Progenitor cell of endocrine pancreas (in vitro differentiated cells): ENCODE measurements at regions not wholly inside any gene's neighbourhood (a gene's known extent, or its start where the extent isn't known, plus 50 kb on each side); places are given as distances from the start of the nearest gene placed in this dataset.

ENCODE experiments used
- DNase-seq: peaks from one replicate; pipeline ENCODE4 v3.0.0; 2021; ENCODE audit warnings: low spot score; ENCODE audit not compliant: unreplicated experiment
- H3K27ac Mint-ChIP-seq: 2 replicates; pipeline ENCODE4 v1.8.0; 2021; ENCODE audit warnings: mild to moderate bottlenecking, moderate library complexity, mixed read lengths
- H3K27me3 Mint-ChIP-seq: 2 replicates; pipeline ENCODE4 v1.8.0; 2021; ENCODE audit warnings: mixed read lengths
- H3K36me3 Mint-ChIP-seq: 2 replicates; pipeline ENCODE4 v1.8.0; 2022; ENCODE audit warnings: mixed read lengths; ENCODE audit not compliant: insufficient read depth
- H3K4me1 Mint-ChIP-seq: 2 replicates; pipeline ENCODE4 v1.8.0; 2021; ENCODE audit warnings: low read depth, mixed read lengths
- H3K4me3 Mint-ChIP-seq: 2 replicates; pipeline ENCODE4 v1.8.0; 2021; ENCODE audit warnings: low read depth, mild to moderate bottlenecking, moderate library complexity, mixed read lengths
- H3K9me3 Mint-ChIP-seq: 2 replicates; pipeline ENCODE4 v1.8.0; 2021; ENCODE audit warnings: low read depth, mixed read lengths
- CTCF ChIP-seq: fragments of 200-600 bp; sonication (generic); IDR thresholded peaks from one replicate; pipeline ENCODE4 v1.5.0; 2021; ENCODE audit warnings: antibody characterized with exemption, mild to moderate bottlenecking; ENCODE audit not compliant: unreplicated experiment

DNA sequence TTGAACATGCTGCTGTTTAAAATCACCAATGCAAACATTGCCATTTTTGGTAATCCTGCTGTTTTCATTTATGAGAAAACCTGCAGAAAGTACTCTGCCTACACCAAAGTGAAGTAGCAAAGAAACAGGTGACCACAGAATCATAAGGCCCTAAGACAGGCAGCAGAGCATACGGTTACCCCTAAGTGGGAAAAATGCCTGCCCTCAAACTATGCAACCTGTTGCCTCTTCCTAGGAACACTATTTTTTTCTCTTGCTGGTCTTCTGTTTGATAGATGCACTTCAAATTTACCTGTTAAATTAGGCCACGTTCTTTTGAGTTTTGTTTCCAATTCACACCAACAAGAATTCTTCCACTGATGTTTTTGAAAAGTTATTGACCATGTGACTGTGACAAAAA, 89.5 kb upstream of the RAB4A start:
- TF ChIP-seq CTCF: no peak
- Mint-ChIP-seq H3K4me1 (peaks cover 16% of the 10 kb centered on the region), H3K27me3 (no peaks in the 10 kb centered on the region), H3K27ac (no peak overlapping the region), H3K4me3 (no peak overlapping the region), H3K36me3 (no peaks in the 10 kb centered on the region), H3K9me3 (no peaks in the 10 kb centered on the region)
- DNase-seq: no peak

DNA sequence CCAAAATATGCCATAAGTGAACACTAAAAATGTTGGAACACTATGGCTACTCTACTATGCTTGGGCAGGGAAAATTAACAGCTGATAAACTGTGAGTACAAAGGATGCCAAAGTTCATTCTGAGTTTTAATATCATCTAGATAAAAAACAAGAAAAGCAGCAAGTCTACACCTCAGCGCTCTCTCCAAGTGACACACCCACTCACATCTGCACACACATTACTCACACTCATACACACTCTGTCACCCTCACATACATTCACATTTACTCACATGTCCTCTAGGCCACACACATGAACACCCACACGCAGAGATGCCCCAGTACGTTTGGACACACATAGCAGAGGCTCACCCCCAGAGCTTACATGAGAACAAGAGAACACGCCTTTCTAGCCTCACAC, 87.3 kb upstream of the RAB4A start:
- DNase-seq: no peak
- H3K36me3 Mint-ChIP-seq: no peaks in the 10 kb centered on the region
- H3K27me3 Mint-ChIP-seq: no peaks in the 10 kb centered on the region
- H3K4me3 Mint-ChIP-seq: no peak overlapping the region
- TF ChIP-seq CTCF: no peak
- H3K9me3 Mint-ChIP-seq: no peaks in the 10 kb centered on the region
- H3K4me1 Mint-ChIP-seq: peaks cover 16% of the 10 kb centered on the region
- H3K27ac Mint-ChIP-seq: peak overlapping the region; percentile 37

DNA sequence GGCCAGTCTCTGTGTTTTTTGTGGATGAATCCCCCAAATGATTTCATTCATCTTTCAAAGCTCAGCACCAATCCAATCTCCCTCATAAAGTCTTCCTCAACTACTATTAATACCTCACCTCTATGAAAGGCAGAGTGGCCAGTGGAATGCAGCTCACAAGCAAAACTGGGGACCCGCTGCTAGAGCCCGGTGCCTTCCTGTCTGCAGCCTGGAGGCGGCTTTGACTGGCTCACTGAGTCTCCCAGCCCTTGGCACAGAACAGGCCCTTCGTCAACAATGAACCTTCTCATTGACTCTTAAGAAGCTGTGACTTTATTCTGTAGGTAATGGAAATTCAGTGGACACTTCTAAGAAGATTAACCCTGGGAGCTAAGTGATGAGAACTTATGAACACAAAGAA, 86.8 kb upstream of the RAB4A start:
- no peaks in the 10 kb centered on the region for H3K36me3 Mint-ChIP-seq
- no peaks in the 10 kb centered on the region for H3K27me3 Mint-ChIP-seq
- no peak for TF ChIP-seq CTCF
- H3K4me1 Mint-ChIP-seq: peaks cover 16% of the 10 kb centered on the region
- no peak overlapping the region for H3K27ac Mint-ChIP-seq
- no peak for DNase-seq
- no peaks in the 10 kb centered on the region for H3K9me3 Mint-ChIP-seq
- no peak overlapping the region for H3K4me3 Mint-ChIP-seq

GRCh38 chr1:229185963-229186362, 84.9 kb upstream of the RAB4A start:
- Mint-ChIP-seq H3K36me3 (no peaks in the 10 kb centered on the region), H3K4me1 (peaks cover 16% of the 10 kb centered on the region), H3K27me3 (peaks cover 3% of the 10 kb centered on the region), H3K27ac (no peak overlapping the region), H3K9me3 (no peaks in the 10 kb centered on the region), H3K4me3 (no peak overlapping the region)
- no peak for DNase-seq
- TF ChIP-seq CTCF: no peak

DNA sequence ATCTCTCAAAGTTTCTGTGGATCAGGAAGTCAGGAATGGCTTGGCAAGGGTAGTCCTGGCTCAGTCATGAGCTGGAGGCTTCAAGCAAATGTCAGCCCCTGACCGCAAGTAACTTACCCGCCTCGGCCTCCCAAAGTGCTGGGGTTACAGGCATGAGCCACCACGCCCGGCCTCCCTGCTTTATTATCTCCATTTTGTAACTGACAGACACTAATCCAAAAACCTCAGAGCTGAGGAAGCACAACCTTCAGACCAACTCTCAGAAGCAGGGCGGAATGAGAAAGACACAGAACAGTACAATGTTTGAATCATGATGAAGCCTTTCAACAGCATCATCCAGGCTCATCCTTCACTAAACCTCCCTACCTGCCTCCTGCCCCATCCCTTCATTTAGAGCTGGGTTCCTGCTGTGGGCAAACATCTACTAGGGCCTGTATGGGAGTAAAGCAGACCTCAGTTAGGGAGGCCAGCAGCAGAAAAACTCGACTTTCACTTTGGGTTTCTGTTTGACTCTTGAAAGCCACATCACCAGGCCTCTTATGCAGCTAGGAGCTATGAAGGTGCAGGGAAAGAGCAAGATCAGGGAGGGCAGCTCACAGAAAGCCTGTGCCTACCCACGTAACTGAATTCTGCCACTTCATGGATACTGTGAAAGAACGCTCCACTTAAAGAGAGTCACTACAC, 84.4 kb upstream of the RAB4A start:
- peaks cover 3% of the 10 kb centered on the region for H3K27me3 Mint-ChIP-seq
- DNase-seq: no peak
- TF ChIP-seq CTCF: no peak
- H3K27ac Mint-ChIP-seq: no peak overlapping the region
- H3K4me1 Mint-ChIP-seq: peaks cover 16% of the 10 kb centered on the region
- no peak overlapping the region for H3K4me3 Mint-ChIP-seq
- no peaks in the 10 kb centered on the region for H3K36me3 Mint-ChIP-seq
- no peaks in the 10 kb centered on the region for H3K9me3 Mint-ChIP-seq
